Stimulated activated CD4-positive, alpha-beta T cell treated with anti-CD3 and anti-CD28 coated beads, Interleukin-15, amount 100 ng/mL, for 24 hours (primary cell): ENCODE measurements at regions not wholly inside any gene's neighbourhood (a gene's known extent, or its start where the extent isn't known, plus 50 kb on each side); places are given as distances from the start of the nearest gene placed in this dataset.
"Not testable (repeated sequence)": the region's sequence is repeated elsewhere in the genome, so short reads cannot be mapped to it uniquely, and the experiment has no call there.

ENCODE experiments used
- DNase-seq: peaks from one replicate; pipeline ENCODE4 v3.0.0-alpha.2; 2020

DNA sequence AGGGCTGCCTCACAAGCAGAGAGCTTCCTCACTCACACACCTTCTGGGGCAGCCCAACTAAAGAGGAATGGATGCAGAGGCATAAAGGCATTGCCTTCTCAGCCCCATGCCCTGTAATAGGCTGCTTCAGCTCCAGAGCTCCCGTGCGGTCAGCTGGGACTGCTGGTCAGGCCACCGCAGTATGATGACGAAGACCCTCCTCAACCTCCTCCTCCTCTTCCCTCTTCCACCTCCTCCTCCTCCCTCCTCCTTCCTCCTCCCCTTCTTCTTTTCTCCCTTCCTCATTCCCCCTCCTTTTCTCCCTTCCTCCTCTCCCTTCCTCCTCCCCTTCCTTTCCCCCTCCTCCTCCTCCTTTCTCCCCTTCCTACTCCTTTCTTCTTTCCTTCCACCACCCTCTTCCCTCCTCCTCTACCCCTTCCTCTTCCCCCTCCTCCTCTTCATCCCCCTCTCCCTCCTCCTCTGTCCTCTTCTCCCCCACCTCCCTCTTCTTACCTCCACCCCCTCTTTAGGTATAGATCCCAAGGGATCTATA lies 465.3 kb upstream of the CDH4 start:
- DNase-seq, result no peak

GRCh38 chr20:60787276-60787675 lies 464.8 kb upstream of the CDH4 start:
- DNase-seq, result no peak

DNA sequence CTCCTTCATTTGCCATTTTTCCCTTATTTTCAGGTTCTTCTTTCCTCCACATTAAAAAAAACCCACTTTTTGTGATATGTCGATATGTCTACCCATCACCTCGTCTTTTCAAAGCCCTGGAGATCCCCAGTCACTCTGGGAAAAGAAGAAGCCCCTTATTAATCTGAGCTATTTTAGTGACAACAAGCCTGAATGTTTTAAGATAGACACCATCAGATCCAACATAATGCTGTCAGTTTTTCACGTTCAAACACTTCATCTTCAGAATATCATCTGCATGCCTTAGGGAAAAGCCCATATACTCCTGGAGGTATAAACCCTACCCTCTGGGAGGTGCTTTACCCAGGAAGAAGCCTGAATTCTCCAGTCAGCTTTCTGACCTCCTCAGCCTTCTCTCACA lies 464.0 kb upstream of the CDH4 start:
- no peak for DNase-seq

DNA sequence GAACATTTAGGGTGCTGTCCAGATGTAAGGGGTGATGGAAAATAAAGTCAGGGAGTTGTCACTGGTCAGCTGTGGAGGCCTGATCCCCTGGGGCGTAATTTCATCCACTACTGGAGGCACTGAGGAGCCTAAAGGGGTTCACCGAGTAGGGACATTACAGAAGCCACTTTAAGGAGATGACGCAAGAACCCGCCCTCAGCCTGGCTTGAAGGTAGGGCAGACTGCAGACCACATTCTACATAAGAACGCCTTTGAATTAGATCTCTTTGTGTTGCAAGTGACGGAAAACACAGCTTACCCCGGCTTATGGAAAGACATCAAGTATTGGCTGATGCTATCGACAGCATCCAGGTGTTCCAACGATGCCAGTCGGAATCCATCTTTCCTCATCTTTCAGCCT lies 462.7 kb upstream of the CDH4 start:
- DNase-seq, result no peak

GRCh38 chr20:60790339-60790738 lies 461.7 kb upstream of the CDH4 start:
- DNase-seq, result not testable (repeated sequence)

DNA sequence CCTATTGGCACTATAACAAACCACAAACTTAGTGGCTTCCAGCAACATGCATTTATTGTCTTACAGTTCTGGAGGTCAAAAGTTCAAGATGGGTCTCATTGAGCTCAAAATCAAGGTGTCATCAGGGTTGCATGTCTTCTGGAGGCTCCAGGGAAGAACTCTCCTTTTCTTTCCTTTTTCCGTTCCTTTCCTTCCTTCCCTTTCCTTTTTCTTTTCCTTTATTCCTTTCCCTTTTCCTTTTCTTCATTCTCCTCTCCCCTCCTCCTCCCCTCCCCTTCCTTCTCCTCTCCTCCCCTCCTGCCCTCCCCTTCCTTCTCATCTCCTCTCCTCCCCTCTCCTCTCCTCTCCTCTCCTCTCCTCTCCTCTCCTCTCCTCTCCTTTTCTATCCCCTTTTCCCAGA lies 460.2 kb upstream of the CDH4 start:
- no peak for DNase-seq

DNA sequence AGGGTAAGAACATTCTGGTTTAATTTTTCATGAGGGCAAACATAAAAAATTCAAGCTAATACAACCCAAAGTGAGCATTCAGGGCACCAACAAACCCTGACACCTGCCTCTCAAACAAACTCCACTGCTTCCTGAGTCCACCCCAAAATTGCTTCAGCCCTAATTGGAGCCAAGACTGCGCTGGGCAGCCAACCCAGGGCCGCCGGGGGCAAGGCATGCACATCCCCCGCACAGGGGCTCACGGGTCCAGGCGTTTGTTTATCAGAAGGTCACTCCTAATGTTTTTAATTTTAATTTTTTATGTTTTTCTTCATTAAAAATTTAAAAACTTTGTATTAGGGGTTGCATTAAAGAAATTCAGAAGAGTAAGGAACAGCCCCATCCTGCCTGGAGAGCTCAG lies 459.1 kb upstream of the CDH4 start:
- DNase-seq, result no peak

- DNase-seq, result no peak
These were observed 457.4 kb upstream of the CDH4 start for GRCh38 chr20:60794674-60795073.

GRCh38 chr20:60795651-60796050 lies 456.4 kb upstream of the CDH4 start:
- no peak for DNase-seq

GRCh38 chr20:60800185-60800584 lies 451.9 kb upstream of the CDH4 start:
- DNase-seq, result no peak

DNA sequence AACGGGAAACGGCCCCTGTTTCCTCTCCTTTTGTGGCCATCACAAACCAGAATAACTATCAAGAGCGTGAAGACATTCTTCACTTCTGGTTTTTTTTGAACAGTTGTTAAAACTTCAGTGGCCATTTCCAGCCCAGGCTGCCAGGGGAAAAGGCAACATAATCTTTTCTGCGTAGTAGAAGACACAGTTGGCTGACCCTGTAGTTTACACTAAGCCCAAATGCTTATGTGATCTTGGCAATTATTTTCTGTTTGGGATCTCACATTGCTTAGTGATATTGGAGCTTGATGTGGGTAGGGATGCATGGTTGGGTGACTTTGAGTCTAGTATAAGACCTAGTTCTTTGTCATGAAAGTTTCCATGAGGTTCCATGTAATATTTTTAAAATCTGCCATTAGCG lies 449.4 kb upstream of the CDH4 start:
- no peak for DNase-seq

DNA sequence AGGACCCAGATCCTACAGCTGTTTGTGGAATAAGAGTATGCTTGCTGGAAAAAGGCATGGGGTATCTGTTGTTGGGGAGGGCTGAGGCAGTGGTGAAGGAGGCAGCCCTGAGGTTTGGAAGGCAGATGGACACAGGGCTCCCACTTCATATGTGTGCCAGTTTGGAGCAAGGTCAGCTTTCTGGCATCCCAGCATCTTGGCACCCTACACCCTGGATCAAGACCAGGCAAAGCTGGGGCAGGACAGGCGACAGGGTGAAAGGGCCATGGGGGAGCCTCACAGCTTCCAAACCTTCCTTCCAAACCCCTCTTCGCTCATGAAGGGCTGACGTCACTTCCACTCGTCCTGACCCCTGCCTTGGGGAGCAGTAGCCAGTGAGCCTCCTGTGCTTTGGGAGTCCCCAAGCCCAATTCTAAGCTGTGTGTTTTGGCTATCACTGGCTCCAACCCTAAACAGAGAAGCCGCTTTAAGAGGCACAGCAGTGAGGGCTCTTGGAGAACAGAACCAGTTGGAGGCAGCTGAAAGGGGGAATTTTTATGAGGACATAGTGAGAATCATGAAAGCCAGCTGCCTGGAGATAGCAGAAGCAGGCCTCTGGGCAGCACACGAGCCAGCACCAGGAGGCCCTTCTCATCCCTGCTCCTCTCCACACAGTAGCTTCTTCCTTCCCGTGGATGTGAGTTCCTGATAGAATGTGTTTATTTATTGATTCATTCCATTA lies 448.6 kb upstream of the CDH4 start:
- no peak for DNase-seq

DNA sequence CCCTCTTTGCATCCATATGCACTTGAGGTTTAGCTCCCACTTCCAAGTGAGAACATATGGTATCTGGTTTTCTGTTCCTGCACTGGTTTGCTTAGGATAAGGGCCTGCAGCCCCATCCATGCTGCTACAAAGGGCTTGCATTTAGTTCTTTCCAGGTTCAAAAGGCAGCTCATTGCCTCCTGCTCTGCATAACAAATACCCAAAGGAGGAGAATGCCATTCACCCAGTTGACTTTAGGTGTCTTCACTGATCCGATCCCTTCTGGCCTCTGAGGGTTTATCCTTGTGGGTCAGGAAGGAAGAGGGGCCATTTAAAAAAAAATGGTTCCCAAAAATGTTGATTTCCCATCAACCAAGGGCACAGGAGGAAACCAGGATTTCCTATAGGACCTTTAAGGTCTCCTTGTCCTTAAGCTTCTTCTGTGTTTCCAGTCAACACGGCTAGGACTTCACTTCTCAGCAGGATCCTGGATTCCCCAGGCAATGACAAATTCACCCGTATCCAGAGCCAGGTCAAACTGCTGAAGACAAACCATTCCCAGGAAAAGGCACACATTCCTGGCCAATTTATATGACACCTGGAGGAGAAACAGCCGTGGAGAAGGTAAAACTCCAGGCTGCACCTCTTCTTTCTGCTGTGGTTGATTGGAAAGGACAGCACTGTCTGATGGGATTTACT lies 447.7 kb upstream of the CDH4 start:
- no peak for DNase-seq

GRCh38 chr20:60804918-60805630 lies 447.0 kb upstream of the CDH4 start:
- DNase-seq, result no peak

- no peak for DNase-seq
These were observed 445.7 kb upstream of the CDH4 start for GRCh38 chr20:60806354-60806753.

DNA sequence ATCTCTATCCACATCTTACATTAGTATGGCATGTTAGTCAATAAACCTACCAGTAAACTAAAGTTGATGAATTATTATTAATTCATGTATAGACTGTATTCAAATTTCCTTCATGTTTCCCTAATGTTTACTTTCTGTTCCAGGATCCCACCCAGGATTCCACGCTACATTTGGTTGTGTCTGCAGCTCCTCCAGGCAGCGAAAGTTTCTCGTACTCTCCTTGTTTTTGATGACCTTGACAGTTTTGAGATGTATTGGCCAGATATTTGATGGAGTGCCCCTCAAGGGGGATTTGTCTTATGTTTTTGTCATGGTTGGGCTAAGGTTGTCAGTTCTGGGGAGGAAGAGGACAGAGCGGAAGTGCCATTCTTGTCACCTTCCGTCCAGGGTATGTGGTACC lies 445.2 kb upstream of the CDH4 start:
- DNase-seq, result no peak

DNA sequence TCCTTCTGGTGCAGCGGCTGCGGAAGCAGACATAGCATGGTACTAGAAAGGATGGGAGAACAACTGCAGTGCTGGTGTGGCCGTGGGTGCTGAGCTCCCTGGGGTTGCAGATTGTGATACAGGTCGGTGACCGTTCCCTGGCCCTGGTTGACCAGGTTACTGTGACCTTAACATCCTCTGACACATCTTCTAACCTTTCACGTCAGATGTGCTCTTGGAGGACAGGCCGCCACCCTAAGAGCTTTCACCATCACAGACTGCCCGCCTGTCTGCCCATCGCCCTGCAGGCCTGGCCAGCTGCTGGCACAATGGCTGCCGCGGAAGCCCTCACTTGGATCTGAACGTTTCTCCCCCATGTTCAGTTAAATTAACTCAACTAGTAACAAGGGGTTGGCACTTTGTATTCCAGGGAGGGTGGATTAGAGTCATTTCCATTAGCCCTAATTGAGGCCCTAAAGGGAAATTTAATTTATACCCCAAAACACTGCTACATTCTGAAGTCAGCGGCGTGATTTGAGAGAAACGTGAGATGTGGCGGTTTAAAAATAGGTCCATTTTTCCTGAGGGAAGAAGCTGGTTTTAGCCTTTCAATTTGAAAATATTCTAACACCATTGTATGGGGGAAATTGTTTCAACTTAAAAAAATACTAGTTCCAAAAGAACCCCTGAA lies 443.9 kb upstream of the CDH4 start:
- no peak for DNase-seq

- no peak for DNase-seq
These were observed 443.4 kb upstream of the CDH4 start for GRCh38 chr20:60808701-60809100.

GRCh38 chr20:60810561-60810960 lies 441.5 kb upstream of the CDH4 start:
- no peak for DNase-seq

DNA sequence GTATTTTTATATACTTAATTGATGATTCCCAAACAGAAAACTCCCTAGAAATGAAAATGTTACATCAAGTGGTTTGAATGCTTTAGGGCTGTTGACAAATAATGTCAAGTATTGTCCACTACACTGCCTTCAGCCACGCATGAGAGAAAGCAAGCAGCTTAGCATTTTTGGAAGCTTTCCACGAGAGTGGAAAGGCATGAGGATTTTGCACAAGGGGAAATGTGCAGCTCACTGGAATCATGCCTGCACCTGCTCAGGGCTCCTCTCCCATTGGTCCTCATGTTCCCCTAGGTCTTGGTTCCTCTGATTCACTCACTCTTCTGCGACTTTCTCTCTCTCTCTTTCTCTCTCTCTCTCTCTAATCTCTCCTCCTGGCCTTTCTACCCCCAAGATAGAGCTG lies 439.5 kb upstream of the CDH4 start:
- no peak for DNase-seq

DNA sequence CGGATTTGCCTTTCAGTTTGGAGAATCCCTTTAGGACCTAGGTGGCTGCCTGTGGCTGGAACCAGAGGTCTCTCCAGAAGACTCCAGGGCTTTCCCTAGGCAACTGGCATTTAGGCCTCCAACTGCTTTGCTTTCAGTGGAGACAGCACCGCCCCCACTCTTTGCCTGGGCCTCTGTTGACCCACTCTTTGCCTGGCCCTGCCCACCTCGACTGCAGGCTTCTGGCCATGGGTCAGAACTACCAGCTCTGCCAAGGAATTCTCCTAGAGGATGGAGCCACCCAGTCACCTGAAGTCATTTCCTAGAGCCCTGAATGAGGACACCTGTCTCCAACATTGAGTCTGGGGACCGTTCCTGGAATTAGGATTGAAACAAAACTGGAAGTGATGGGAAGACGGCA lies 439.0 kb upstream of the CDH4 start:
- DNase-seq, result no peak

GRCh38 chr20:60815656-60816055 lies 436.4 kb upstream of the CDH4 start:
- DNase-seq, result no peak

DNA sequence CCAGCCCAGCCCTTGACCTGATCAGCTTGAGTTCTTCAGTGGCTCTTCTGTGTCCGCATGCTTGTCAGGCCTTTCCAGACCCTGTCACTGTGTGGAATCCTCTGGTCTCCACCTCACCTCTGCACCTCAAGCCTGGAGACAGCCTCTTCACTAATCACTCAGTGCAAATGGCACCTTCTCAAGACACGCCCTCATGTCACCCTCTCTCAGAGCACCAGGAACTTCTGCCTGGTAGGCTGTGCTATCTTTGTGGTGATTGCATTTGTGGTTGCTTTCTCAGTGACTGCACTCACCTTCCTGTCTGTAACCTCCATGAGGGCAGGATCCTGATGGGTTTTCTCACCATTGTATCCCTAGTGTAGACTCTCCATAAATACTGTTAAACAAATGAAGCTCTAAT lies 435.2 kb upstream of the CDH4 start:
- no peak for DNase-seq
